ENCODE measurements at regions not wholly inside any gene's neighbourhood (a gene's known extent, or its start where the extent isn't known, plus 50 kb on each side); places are given as distances from the start of the nearest gene placed in this dataset.

- TF ChIP-seq MYC (IDR thresholded peaks at IDR 0.05; ENCODE audit: low read depth, low read length) (no peak), POLR2A (IDR thresholded peaks at IDR 0.05; ENCODE audit: extremely low read depth, insufficient read length) (no peak), CTCF (IDR thresholded peaks at IDR 0.05; ENCODE audit: low read depth, low read length) (no peak), MAX (IDR thresholded peaks at IDR 0.05; ENCODE audit: low read depth, low read length) (no peak)
- no peak overlapping the region for H3K4me3 ChIP-seq (ENCODE audit: low read depth, low read length)
- DNase-seq (ENCODE audit: low read depth): no peak
Observed at GRCh38 chr2:118227698-118228508, 139.6 kb downstream of the INSIG2 start.

GRCh38 chr2:118225666-118226065 is 137.4 kb downstream of the INSIG2 start:
- no peak overlapping the region for H3K4me3 ChIP-seq (ENCODE audit: low read depth, low read length)
- no peak for DNase-seq (ENCODE audit: low read depth)
- TF ChIP-seq MAX (IDR thresholded peaks at IDR 0.05; ENCODE audit: low read depth, low read length): no peak
- no peak for TF ChIP-seq CTCF (IDR thresholded peaks at IDR 0.05; ENCODE audit: low read depth, low read length)
- TF ChIP-seq MYC (IDR thresholded peaks at IDR 0.05; ENCODE audit: low read depth, low read length): no peak
- TF ChIP-seq POLR2A (IDR thresholded peaks at IDR 0.05; ENCODE audit: extremely low read depth, insufficient read length): no peak

- no peak for TF ChIP-seq MYC (IDR thresholded peaks at IDR 0.05; ENCODE audit: low read depth, low read length)
- no peak for TF ChIP-seq POLR2A (IDR thresholded peaks at IDR 0.05; ENCODE audit: extremely low read depth, insufficient read length)
- TF ChIP-seq CTCF (IDR thresholded peaks at IDR 0.05; ENCODE audit: low read depth, low read length): no peak
- TF ChIP-seq MAX (IDR thresholded peaks at IDR 0.05; ENCODE audit: low read depth, low read length): no peak
- no peak overlapping the region for H3K4me3 ChIP-seq (ENCODE audit: low read depth, low read length)
- DNase-seq (ENCODE audit: low read depth): peak; percentile 15
Observed at GRCh38 chr2:118224895-118225311, 136.6 kb downstream of the INSIG2 start.

GRCh38 chr2:118223992-118224894 is 136.0 kb downstream of the INSIG2 start:
- TF ChIP-seq POLR2A (IDR thresholded peaks at IDR 0.05; ENCODE audit: extremely low read depth, insufficient read length) (no peak), CTCF (IDR thresholded peaks at IDR 0.05; ENCODE audit: low read depth, low read length) (no peak), MAX (IDR thresholded peaks at IDR 0.05; ENCODE audit: low read depth, low read length) (no peak), MYC (IDR thresholded peaks at IDR 0.05; ENCODE audit: low read depth, low read length) (no peak)
- H3K4me3 ChIP-seq (ENCODE audit: low read depth, low read length): peak overlapping the region; percentile 42
- peak; percentile 64 for DNase-seq (ENCODE audit: low read depth)

- H3K4me3 ChIP-seq (ENCODE audit: low read depth, low read length): peak overlapping the region; percentile 42
- DNase-seq (ENCODE audit: low read depth): no peak
- TF ChIP-seq MYC (IDR thresholded peaks at IDR 0.05; ENCODE audit: low read depth, low read length) (no peak), MAX (IDR thresholded peaks at IDR 0.05; ENCODE audit: low read depth, low read length) (no peak), CTCF (IDR thresholded peaks at IDR 0.05; ENCODE audit: low read depth, low read length) (no peak), POLR2A (IDR thresholded peaks at IDR 0.05; ENCODE audit: extremely low read depth, insufficient read length) (no peak)
Observed at GRCh38 chr2:118223511-118223991, 135.3 kb downstream of the INSIG2 start.
